ENCODE measurements at regions not wholly inside any gene's neighbourhood (a gene's known extent, or its start where the extent isn't known, plus 50 kb on each side); places are given as distances from the start of the nearest gene placed in this dataset.

GRCh38 chr2:66322506-66323260 is 112.2 kb upstream of the MEIS1 start:
- Mint-ChIP-seq H3K27me3 (ENCODE audit: low read depth in 3 of 3) (peaks cover 0 to 3% (median 2%) of the 10 kb centered on the region in 3 donors), H3K9me3 (peaks cover 0 to 4% (median 2%) of the 10 kb centered on the region in 7 donors), H3K4me1 (no peaks in the 10 kb centered on the region), H3K36me3 (no peaks in the 10 kb centered on the region), H3K27ac (no peak overlapping the region), H3K4me3 (no peak overlapping the region)
- Histone ChIP-seq H4K20me1 (ENCODE audit: insufficient read depth, low read length) (no peaks in the 10 kb centered on the region), H2AFZ (ENCODE audit: insufficient read depth, low read depth, low read length, poor library complexity, severe bottlenecking) (no peak overlapping the region), H3K27me3 (ENCODE audit: control insufficient read depth in 2 of 2, insufficient read depth in 2 of 2, low read length in 2 of 2) (no peaks in the 10 kb centered on the region), H3K4me3 (replicated peaks in 1 of 3; ENCODE audit: low read depth in 2 of 3, low read length in 3 of 3) (no peak overlapping the region), H3K4me2 (replicated peaks; ENCODE audit: extremely low read depth, low read length, poor library complexity, severe bottlenecking) (no peak overlapping the region), H3K9me3 (replicated peaks in 1 of 2; ENCODE audit: control insufficient read depth in 1 of 2, insufficient read depth in 1 of 2, low read length in 2 of 2) (no peaks in the 10 kb centered on the region), H3K9ac (ENCODE audit: insufficient read depth, low read length, poor library complexity, severe bottlenecking) (no peak overlapping the region), H3K27ac (ENCODE audit: low read depth in 1 of 2, low read length in 2 of 2) (no peak overlapping the region), H3K4me1 (ENCODE audit: control insufficient read depth in 1 of 2, insufficient read depth in 2 of 2, low read length in 2 of 2) (no peaks in the 10 kb centered on the region), H3K79me2 (ENCODE audit: insufficient read depth, low read length) (no peaks in the 10 kb centered on the region), H3K36me3 (replicated peaks in 1 of 2; ENCODE audit: control insufficient read depth in 1 of 2, insufficient read depth in 2 of 2, low read length in 2 of 2) (no peaks in the 10 kb centered on the region)
- no peak for DNase-seq
- intact Hi-C loops (cut with micrococcal nuclease): no loop called here
- TF ChIP-seq CTCF (IDR thresholded peaks at IDR 0.05): no peak
- 89% methylated on average over 3 of the region's 9 CpGs for WGBS (ENCODE audit: insufficient coverage)

GRCh38 chr2:66318009-66318561 is 116.8 kb upstream of the MEIS1 start:
- peaks cover 0 to 7% (median 4%) of the 10 kb centered on the region in 7 donors for H3K9me3 Mint-ChIP-seq
- Histone ChIP-seq H3K27ac (ENCODE audit: low read depth in 1 of 2, low read length in 2 of 2) (no peak overlapping the region), H3K9ac (ENCODE audit: insufficient read depth, low read length, poor library complexity, severe bottlenecking) (no peak overlapping the region), H2AFZ (ENCODE audit: insufficient read depth, low read depth, low read length, poor library complexity, severe bottlenecking) (no peak overlapping the region), H4K20me1 (ENCODE audit: insufficient read depth, low read length) (no peaks in the 10 kb centered on the region), H3K27me3 (ENCODE audit: control insufficient read depth in 2 of 2, insufficient read depth in 2 of 2, low read length in 2 of 2) (no peaks in the 10 kb centered on the region), H3K4me2 (replicated peaks; ENCODE audit: extremely low read depth, low read length, poor library complexity, severe bottlenecking) (no peak overlapping the region), H3K79me2 (ENCODE audit: insufficient read depth, low read length) (no peaks in the 10 kb centered on the region), H3K4me3 (replicated peaks in 1 of 3; ENCODE audit: low read depth in 2 of 3, low read length in 3 of 3) (no peak overlapping the region), H3K4me1 (ENCODE audit: control insufficient read depth in 1 of 2, insufficient read depth in 2 of 2, low read length in 2 of 2) (no peaks in the 10 kb centered on the region), H3K9me3 (replicated peaks in 1 of 2; ENCODE audit: control insufficient read depth in 1 of 2, insufficient read depth in 1 of 2, low read length in 2 of 2) (peaks cover 0 to 6% of the 10 kb centered on the region in 2 donors), H3K36me3 (replicated peaks in 1 of 2; ENCODE audit: control insufficient read depth in 1 of 2, insufficient read depth in 2 of 2, low read length in 2 of 2) (no peaks in the 10 kb centered on the region)
- H3K4me1 Mint-ChIP-seq: no peaks in the 10 kb centered on the region
- no CpG with 5 or more reads among the region's 3 CpGs for WGBS (ENCODE audit: insufficient coverage)
- TF ChIP-seq CTCF (IDR thresholded peaks at IDR 0.05): no peak
- H3K36me3 Mint-ChIP-seq: no peaks in the 10 kb centered on the region
- intact Hi-C loops (cut with micrococcal nuclease): no loop called here
- no peak overlapping the region for H3K27ac Mint-ChIP-seq
- peaks cover 0 to 2% (median 0%) of the 10 kb centered on the region in 3 donors for H3K27me3 Mint-ChIP-seq (ENCODE audit: low read depth in 3 of 3)
- H3K4me3 Mint-ChIP-seq: no peak overlapping the region
- DNase-seq: no peak

Measured in CD14-positive monocyte (primary cell).